Mammary epithelial cell (primary cell): ENCODE measurements at regions not wholly inside any gene's neighbourhood (a gene's known extent, or its start where the extent isn't known, plus 50 kb on each side); places are given as distances from the start of the nearest gene placed in this dataset.

Experiments used
- EZH2 ChIP-seq: IDR thresholded peaks from 2 replicates; pipeline ENCODE4 v1.6.1; 2012; ENCODE audit warnings: low read length, inconsistent platforms, borderline replicate concordance
- TF ChIP-seq, protein P1 (sequence below), 2 donors: IDR thresholded peaks in 1 of 2; conservative IDR thresholded peaks in 1 of 2; 2 replicates each; pipeline ENCODE4 v1.5.1; 2011 to 2012; ENCODE audit warnings: inconsistent platforms in 2 of 2, low read length in 2 of 2, mild to moderate bottlenecking in 2 of 2, control low read depth in 1 of 2, low read depth in 1 of 2; ENCODE audit not compliant: insufficient read depth in 1 of 2; ENCODE audit errors: extremely low read depth in 1 of 2

DNA sequence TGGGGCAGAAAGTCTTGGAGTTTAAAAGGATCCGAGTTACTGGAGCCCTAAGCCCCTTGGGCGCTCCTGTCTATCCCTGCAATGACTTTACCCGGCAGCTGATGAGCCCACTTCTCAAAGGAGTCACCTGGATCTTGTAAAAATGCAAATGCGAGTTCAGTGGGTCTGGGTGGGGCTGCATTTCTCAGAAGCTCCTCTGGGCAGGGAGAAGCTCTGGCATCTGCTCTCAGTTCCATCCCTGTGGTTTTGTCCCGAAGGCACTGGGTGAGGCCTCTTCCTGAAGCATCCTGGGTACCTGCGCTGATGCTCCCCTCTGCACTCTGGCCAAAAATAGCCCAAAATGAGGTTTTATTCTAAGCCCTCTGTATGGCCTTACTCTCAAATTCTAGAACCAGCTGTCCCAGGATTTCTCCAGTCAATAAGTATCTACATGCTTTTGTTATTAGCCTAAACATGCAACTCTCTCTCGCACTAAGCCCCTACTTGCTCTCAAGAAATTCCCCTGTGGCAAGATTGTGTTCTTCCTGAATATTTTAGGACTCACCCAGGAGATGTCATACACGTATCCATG is 167.8 kb upstream of the APCDD1 start:
- TF ChIP-seq, protein P1, sequence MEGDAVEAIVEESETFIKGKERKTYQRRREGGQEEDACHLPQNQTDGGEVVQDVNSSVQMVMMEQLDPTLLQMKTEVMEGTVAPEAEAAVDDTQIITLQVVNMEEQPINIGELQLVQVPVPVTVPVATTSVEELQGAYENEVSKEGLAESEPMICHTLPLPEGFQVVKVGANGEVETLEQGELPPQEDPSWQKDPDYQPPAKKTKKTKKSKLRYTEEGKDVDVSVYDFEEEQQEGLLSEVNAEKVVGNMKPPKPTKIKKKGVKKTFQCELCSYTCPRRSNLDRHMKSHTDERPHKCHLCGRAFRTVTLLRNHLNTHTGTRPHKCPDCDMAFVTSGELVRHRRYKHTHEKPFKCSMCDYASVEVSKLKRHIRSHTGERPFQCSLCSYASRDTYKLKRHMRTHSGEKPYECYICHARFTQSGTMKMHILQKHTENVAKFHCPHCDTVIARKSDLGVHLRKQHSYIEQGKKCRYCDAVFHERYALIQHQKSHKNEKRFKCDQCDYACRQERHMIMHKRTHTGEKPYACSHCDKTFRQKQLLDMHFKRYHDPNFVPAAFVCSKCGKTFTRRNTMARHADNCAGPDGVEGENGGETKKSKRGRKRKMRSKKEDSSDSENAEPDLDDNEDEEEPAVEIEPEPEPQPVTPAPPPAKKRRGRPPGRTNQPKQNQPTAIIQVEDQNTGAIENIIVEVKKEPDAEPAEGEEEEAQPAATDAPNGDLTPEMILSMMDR (conservative IDR thresholded peaks at IDR 0.05 in 1 of 2, IDR thresholded peaks at IDR 0.05 in 1 of 2; ENCODE audit: extremely low read depth in 1 of 2, insufficient read depth in 1 of 2, low read depth in 1 of 2, low read length in 2 of 2) = no peak
- no peak for TF ChIP-seq EZH2
